ENCODE measurements at regions not wholly inside any gene's neighbourhood (a gene's known extent, or its start where the extent isn't known, plus 50 kb on each side); places are given as distances from the start of the nearest gene placed in this dataset.

GRCh38 chr14:76577090-76577489 lies 184.2 kb upstream of the VASH1 start:
- no peak for TF ChIP-seq EZH2phosphoT487 (IDR thresholded peaks at IDR 0.05; ENCODE audit: borderline replicate concordance, low read length)
- TF ChIP-seq, protein P1, sequence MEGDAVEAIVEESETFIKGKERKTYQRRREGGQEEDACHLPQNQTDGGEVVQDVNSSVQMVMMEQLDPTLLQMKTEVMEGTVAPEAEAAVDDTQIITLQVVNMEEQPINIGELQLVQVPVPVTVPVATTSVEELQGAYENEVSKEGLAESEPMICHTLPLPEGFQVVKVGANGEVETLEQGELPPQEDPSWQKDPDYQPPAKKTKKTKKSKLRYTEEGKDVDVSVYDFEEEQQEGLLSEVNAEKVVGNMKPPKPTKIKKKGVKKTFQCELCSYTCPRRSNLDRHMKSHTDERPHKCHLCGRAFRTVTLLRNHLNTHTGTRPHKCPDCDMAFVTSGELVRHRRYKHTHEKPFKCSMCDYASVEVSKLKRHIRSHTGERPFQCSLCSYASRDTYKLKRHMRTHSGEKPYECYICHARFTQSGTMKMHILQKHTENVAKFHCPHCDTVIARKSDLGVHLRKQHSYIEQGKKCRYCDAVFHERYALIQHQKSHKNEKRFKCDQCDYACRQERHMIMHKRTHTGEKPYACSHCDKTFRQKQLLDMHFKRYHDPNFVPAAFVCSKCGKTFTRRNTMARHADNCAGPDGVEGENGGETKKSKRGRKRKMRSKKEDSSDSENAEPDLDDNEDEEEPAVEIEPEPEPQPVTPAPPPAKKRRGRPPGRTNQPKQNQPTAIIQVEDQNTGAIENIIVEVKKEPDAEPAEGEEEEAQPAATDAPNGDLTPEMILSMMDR (IDR thresholded peaks at IDR 0.05; ENCODE audit: low read depth, low read length, poor library complexity, severe bottlenecking) = no peak
